Aorta (tissue), 5 donors: ENCODE measurements at regions not wholly inside any gene's neighbourhood (a gene's known extent, or its start where the extent isn't known, plus 50 kb on each side); places are given as distances from the start of the nearest gene placed in this dataset.
"Not testable (repeated sequence)": the region's sequence is repeated elsewhere in the genome, so short reads cannot be mapped to it uniquely, and the experiment has no call there.

Experiments
- ATAC-seq: fragments of 200-7000 bp; cut with Tn5 transposase; one replicate; pipeline ENCODE4 v1.9.1; 2022; ENCODE audit warnings: moderate library complexity; ENCODE audit not compliant: low FRiP score
- DNase-seq, 2 donors: peaks; one replicate each; pipeline ENCODE4 v3.0.0-alpha.2; 2020
- H3K27ac ChIP-seq, 2 donors: one replicate each; pipeline ENCODE4 v1.5.1; 2013; ENCODE audit warnings: low read length in 2 of 2, mild to moderate bottlenecking in 2 of 2, moderate library complexity in 2 of 2, control low read depth in 1 of 2, inconsistent platforms in 1 of 2, low read depth in 1 of 2
- H3K27me3 ChIP-seq, 2 donors: one replicate each; pipeline ENCODE4 v1.6.1; 2013; ENCODE audit warnings: control low read depth in 1 of 2, low read length in 1 of 2, mild to moderate bottlenecking in 1 of 2, moderate library complexity in 1 of 2; ENCODE audit not compliant: insufficient read depth in 2 of 2, control insufficient read depth in 1 of 2
- H3K36me3 ChIP-seq, 2 donors: one replicate each; pipeline ENCODE4 v1.6.1; 2013; ENCODE audit warnings: control low read depth in 1 of 2, low read length in 1 of 2, mild to moderate bottlenecking in 1 of 2; ENCODE audit not compliant: insufficient read depth in 2 of 2, control insufficient read depth in 1 of 2
- H3K4me1 ChIP-seq, 2 donors: one replicate each; pipeline ENCODE4 v1.6.1; 2013; ENCODE audit warnings: low read length in 2 of 2, control low read depth in 1 of 2, mild to moderate bottlenecking in 1 of 2, moderate library complexity in 1 of 2; ENCODE audit not compliant: insufficient read depth in 2 of 2, control insufficient read depth in 1 of 2
- H3K4me3 ChIP-seq, 2 donors: one replicate each; pipeline ENCODE4 v1.5.1; 2013; ENCODE audit warnings: low read length in 2 of 2, control low read depth in 1 of 2, mild to moderate bottlenecking in 1 of 2
- H3K9me3 ChIP-seq: one replicate; pipeline ENCODE4 v1.6.1; 2013; ENCODE audit warnings: mild to moderate bottlenecking, low read length; ENCODE audit not compliant: control insufficient read depth
- WGBS, 2 donors: extraction: QIAGEN DNeasy Blood & Tissue Kit; methylation state at CpG; one replicate each; pipeline ENCODE4 v1.1.7; 2013; 5-methylcytosine and 5-hydroxymethylcytosine counted together
- intact Hi-C, 2 donors: fragments of 100-400 bp; cut with DNase I; formaldehyde crosslinking; loops; one replicate each; pipeline versions ENCODE4 v1.14.2 to v1.15.0; 2022
- donor health status: healthy with polysubstance abuse.
- donor health status: Bipolar disorder and iron deficiency.
- donor health status: DM: no; HTN: no; CAD: no.
- donor health status: DM: no; HTN: no; CAD: no.
- donor health status: DM: yes; HTN: yes; CAD: no.

GRCh38 chr1:242689378-242689777 is 164.9 kb upstream of the PLD5 start:
- Histone ChIP-seq H3K4me1 (no peaks in the 10 kb centered on the region), H3K4me3 (no peak overlapping the region), H3K36me3 (no peaks in the 10 kb centered on the region), H3K27me3 (no peaks in the 10 kb centered on the region), H3K27ac (no peak overlapping the region), H3K9me3 (no peaks in the 10 kb centered on the region)
- DNase-seq (no peak), ATAC-seq (no peak)
- WGBS, 2 donors = 82 to 83% methylated on average over 17 of the region's 17 CpGs
- intact Hi-C loops = no loop called here

- no peak for ATAC-seq
- 85 to 86% methylated on average over 10 of the region's 10 CpGs for WGBS, 2 donors
- no peak overlapping the region for H3K4me3 ChIP-seq
- no peaks in the 10 kb centered on the region for H3K4me1 ChIP-seq
- intact Hi-C loops = no loop called here
- no peaks in the 10 kb centered on the region for H3K36me3 ChIP-seq
- peaks cover 3% of the 10 kb centered on the region for H3K9me3 ChIP-seq
- DNase-seq = no peak
- no peak overlapping the region for H3K27ac ChIP-seq
- no peaks in the 10 kb centered on the region for H3K27me3 ChIP-seq
These were observed 150.6 kb upstream of the PLD5 start for GRCh38 chr1:242674951-242675645.

GRCh38 chr1:242673652-242674051 is 149.2 kb upstream of the PLD5 start:
- ATAC-seq (no peak), DNase-seq (no peak)
- no peaks in the 10 kb centered on the region for H3K36me3 ChIP-seq
- H3K27me3 ChIP-seq = no peaks in the 10 kb centered on the region
- H3K27ac ChIP-seq = no peak overlapping the region
- WGBS, 2 donors = 66 to 69% methylated on average over 2 of the region's 2 CpGs
- intact Hi-C loops = no loop called here
- H3K4me3 ChIP-seq = no peak overlapping the region
- H3K4me1 ChIP-seq = no peaks in the 10 kb centered on the region
- peaks cover 2% of the 10 kb centered on the region for H3K9me3 ChIP-seq

GRCh38 chr1:242673165-242673564 is 148.7 kb upstream of the PLD5 start:
- DNase-seq, H3K9me3 ChIP-seq, H3K4me1 ChIP-seq, H3K4me3 ChIP-seq, H3K27me3 ChIP-seq, H3K36me3 ChIP-seq, ATAC-seq, H3K27ac ChIP-seq, intact Hi-C loops: not testable (repeated sequence)
- 80 to 91% methylated on average over 4 of the region's 4 CpGs for WGBS, 2 donors

GRCh38 chr1:242670019-242670418 is 145.5 kb upstream of the PLD5 start:
- Histone ChIP-seq H3K4me3 (no peak overlapping the region), H3K4me1 (no peaks in the 10 kb centered on the region), H3K27ac (no peak overlapping the region), H3K9me3 (peaks cover 2% of the 10 kb centered on the region), H3K36me3 (no peaks in the 10 kb centered on the region), H3K27me3 (no peaks in the 10 kb centered on the region)
- intact Hi-C loops = no loop called here
- WGBS, 2 donors = 20 to 22% methylated on average over 2 of the region's 2 CpGs
- ATAC-seq = no peak
- no peak for DNase-seq

GRCh38 chr1:242662886-242663285 is 138.4 kb upstream of the PLD5 start:
- Histone ChIP-seq H3K4me3 (no peak overlapping the region), H3K27me3 (no peaks in the 10 kb centered on the region), H3K9me3 (no peaks in the 10 kb centered on the region), H3K27ac (no peak overlapping the region), H3K36me3 (no peaks in the 10 kb centered on the region), H3K4me1 (no peaks in the 10 kb centered on the region)
- DNase-seq (no peak), ATAC-seq (no peak)
- 87 to 91% methylated on average over 4 of the region's 4 CpGs for WGBS, 2 donors
- intact Hi-C loops = no loop called here

GRCh38 chr1:242653772-242654171 is 129.3 kb upstream of the PLD5 start:
- H3K27me3 ChIP-seq, H3K27ac ChIP-seq, H3K36me3 ChIP-seq, H3K9me3 ChIP-seq, ATAC-seq, DNase-seq, H3K4me3 ChIP-seq, intact Hi-C loops, H3K4me1 ChIP-seq: not testable (repeated sequence)

- no peak overlapping the region for H3K4me3 ChIP-seq
- ATAC-seq (no peak), DNase-seq (no peak)
- intact Hi-C loops = no loop called here
- no peaks in the 10 kb centered on the region for H3K36me3 ChIP-seq
- H3K4me1 ChIP-seq = no peaks in the 10 kb centered on the region
- WGBS, 2 donors = 53 to 58% methylated on average over 5 of the region's 5 CpGs
- no peaks in the 10 kb centered on the region for H3K9me3 ChIP-seq
- no peaks in the 10 kb centered on the region for H3K27me3 ChIP-seq
- no peak overlapping the region for H3K27ac ChIP-seq
These were observed 127.3 kb upstream of the PLD5 start for GRCh38 chr1:242651817-242652216.

- H3K27me3 ChIP-seq = no peaks in the 10 kb centered on the region
- H3K9me3 ChIP-seq = no peaks in the 10 kb centered on the region
- H3K4me1 ChIP-seq = no peaks in the 10 kb centered on the region
- WGBS, 2 donors = 69 to 76% methylated on average over 3 of the region's 3 CpGs
- no peak overlapping the region for H3K27ac ChIP-seq
- H3K4me3 ChIP-seq = no peak overlapping the region
- intact Hi-C loops = no loop called here
- ATAC-seq (no peak), DNase-seq (no peak)
- H3K36me3 ChIP-seq = no peaks in the 10 kb centered on the region
These were observed 117.0 kb upstream of the PLD5 start for GRCh38 chr1:242641461-242641860.
